HL-60 (cell line): ENCODE measurements at regions not wholly inside any gene's neighbourhood (a gene's known extent, or its start where the extent isn't known, plus 50 kb on each side); places are given as distances from the start of the nearest gene placed in this dataset.

ENCODE experiments used
- POLR2AphosphoS5 ChIP-seq: IDR thresholded peaks from 2 replicates; pipeline ENCODE4 v1.6.1; 2012; ENCODE audit warnings: low read depth
- REST ChIP-seq: IDR thresholded peaks from 2 replicates; pipeline ENCODE4 v1.6.1; 2012; ENCODE audit warnings: low read depth; ENCODE audit not compliant: insufficient replicate concordance
- TF ChIP-seq, protein P1 (sequence below): IDR thresholded peaks from one replicate; pipeline ENCODE4 v1.5.1; 2011; ENCODE audit warnings: low read length, control low read depth, inconsistent platforms; ENCODE audit not compliant: insufficient read depth

DNA sequence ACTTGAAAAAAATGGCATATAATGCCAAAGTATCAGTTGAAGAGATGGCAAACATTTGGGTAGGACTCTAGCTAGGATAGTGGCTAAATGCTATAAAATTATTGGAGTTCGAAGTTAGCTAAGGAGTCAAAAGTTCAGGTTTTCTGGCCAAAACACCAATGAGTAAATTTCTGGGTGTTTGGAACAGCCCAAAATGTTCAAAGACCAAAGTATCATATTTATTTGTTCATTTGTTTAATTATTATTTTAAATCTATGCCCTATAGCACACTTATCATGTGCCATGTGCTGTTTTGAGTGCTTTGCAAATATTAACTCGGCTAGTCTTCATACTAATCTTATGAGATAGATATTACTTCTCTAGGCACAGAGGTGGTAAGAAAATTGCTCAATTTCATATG is 285.5 kb downstream of the TEX13C start:
- TF ChIP-seq, protein P1, sequence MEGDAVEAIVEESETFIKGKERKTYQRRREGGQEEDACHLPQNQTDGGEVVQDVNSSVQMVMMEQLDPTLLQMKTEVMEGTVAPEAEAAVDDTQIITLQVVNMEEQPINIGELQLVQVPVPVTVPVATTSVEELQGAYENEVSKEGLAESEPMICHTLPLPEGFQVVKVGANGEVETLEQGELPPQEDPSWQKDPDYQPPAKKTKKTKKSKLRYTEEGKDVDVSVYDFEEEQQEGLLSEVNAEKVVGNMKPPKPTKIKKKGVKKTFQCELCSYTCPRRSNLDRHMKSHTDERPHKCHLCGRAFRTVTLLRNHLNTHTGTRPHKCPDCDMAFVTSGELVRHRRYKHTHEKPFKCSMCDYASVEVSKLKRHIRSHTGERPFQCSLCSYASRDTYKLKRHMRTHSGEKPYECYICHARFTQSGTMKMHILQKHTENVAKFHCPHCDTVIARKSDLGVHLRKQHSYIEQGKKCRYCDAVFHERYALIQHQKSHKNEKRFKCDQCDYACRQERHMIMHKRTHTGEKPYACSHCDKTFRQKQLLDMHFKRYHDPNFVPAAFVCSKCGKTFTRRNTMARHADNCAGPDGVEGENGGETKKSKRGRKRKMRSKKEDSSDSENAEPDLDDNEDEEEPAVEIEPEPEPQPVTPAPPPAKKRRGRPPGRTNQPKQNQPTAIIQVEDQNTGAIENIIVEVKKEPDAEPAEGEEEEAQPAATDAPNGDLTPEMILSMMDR = no peak
- TF ChIP-seq REST (no peak), POLR2AphosphoS5 (no peak)
